ENCODE measurements at regions not wholly inside any gene's neighbourhood (a gene's known extent, or its start where the extent isn't known, plus 50 kb on each side); places are given as distances from the start of the nearest gene placed in this dataset.

DNA sequence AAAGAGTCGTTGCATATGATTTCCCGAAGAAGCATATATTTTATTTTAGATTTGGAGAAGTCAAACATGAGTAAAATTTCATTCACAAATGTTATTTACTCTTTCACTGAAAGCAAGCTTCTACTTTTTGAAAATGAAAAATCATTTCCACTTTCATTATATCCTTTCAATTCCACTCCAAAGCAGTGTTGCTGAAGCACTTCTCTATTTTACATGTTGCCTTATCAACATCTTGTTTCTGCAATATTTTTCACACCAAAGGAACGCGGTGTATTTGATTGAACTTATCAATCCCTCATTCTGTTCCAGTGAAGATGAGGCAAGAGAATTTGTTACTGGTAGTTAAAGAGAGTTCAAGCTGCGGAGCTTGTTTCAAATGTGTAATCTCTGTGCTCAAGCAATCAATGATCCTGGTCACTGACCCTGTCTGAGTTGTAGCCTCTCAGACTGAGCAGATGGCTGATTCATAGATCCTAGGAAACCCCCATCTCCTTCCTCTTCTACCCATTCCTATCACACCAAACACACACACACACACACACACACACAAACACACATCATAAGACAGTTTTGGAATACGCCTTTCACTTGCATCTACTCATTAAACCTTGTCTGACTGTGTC, 236.2 kb upstream of the FLRT2 start:
- ChIA-PET POLR2A (no interaction called here), CTCF (no interaction called here)
- DNase-seq (ENCODE audit: low read depth, low spot score): no peak
- Histone ChIP-seq H3K27ac (ENCODE audit: low read length) (no peak overlapping the region), H3K36me3 (ENCODE audit: control insufficient read depth, insufficient read depth, low read length) (no peaks in the 10 kb centered on the region), H3K9me3 (ENCODE audit: control insufficient read depth, insufficient read depth, low read depth, low read length) (no peaks in the 10 kb centered on the region), H3K4me3 (ENCODE audit: low read depth in 2 of 2, low read length in 2 of 2) (no peak overlapping the region), H3K27me3 (ENCODE audit: control insufficient read depth, insufficient read depth, low read length) (no peaks in the 10 kb centered on the region), H3K4me1 (ENCODE audit: control insufficient read depth, insufficient read depth, low read length) (no peaks in the 10 kb centered on the region)
- no TSS peak for BruUV-seq (replicated peaks)
- ATAC-seq: no peak
- in situ Hi-C loops (cut with HindIII; ENCODE audit: low pct_unique_long_range_greater_than_20kb, low sequenced_read_pairs) (no loop called here), intact Hi-C loops (cut with micrococcal nuclease; ENCODE audit: unreplicated experiment) (no loop called here)
- TF ChIP-seq, protein P1, sequence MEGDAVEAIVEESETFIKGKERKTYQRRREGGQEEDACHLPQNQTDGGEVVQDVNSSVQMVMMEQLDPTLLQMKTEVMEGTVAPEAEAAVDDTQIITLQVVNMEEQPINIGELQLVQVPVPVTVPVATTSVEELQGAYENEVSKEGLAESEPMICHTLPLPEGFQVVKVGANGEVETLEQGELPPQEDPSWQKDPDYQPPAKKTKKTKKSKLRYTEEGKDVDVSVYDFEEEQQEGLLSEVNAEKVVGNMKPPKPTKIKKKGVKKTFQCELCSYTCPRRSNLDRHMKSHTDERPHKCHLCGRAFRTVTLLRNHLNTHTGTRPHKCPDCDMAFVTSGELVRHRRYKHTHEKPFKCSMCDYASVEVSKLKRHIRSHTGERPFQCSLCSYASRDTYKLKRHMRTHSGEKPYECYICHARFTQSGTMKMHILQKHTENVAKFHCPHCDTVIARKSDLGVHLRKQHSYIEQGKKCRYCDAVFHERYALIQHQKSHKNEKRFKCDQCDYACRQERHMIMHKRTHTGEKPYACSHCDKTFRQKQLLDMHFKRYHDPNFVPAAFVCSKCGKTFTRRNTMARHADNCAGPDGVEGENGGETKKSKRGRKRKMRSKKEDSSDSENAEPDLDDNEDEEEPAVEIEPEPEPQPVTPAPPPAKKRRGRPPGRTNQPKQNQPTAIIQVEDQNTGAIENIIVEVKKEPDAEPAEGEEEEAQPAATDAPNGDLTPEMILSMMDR (IDR thresholded peaks at IDR 0.05): no peak
- TF ChIP-seq TCF7L2 (IDR thresholded peaks at IDR 0.05; ENCODE audit: low read depth, low read length) (no peak), SIN3A (IDR thresholded peaks at IDR 0.05; ENCODE audit: borderline replicate concordance, insufficient read depth, low read depth, low read length) (no peak), POLR2AphosphoS5 (IDR thresholded peaks at IDR 0.05; ENCODE audit: low read depth, low read length) (no peak)
- TF ChIP-seq, protein P2, sequence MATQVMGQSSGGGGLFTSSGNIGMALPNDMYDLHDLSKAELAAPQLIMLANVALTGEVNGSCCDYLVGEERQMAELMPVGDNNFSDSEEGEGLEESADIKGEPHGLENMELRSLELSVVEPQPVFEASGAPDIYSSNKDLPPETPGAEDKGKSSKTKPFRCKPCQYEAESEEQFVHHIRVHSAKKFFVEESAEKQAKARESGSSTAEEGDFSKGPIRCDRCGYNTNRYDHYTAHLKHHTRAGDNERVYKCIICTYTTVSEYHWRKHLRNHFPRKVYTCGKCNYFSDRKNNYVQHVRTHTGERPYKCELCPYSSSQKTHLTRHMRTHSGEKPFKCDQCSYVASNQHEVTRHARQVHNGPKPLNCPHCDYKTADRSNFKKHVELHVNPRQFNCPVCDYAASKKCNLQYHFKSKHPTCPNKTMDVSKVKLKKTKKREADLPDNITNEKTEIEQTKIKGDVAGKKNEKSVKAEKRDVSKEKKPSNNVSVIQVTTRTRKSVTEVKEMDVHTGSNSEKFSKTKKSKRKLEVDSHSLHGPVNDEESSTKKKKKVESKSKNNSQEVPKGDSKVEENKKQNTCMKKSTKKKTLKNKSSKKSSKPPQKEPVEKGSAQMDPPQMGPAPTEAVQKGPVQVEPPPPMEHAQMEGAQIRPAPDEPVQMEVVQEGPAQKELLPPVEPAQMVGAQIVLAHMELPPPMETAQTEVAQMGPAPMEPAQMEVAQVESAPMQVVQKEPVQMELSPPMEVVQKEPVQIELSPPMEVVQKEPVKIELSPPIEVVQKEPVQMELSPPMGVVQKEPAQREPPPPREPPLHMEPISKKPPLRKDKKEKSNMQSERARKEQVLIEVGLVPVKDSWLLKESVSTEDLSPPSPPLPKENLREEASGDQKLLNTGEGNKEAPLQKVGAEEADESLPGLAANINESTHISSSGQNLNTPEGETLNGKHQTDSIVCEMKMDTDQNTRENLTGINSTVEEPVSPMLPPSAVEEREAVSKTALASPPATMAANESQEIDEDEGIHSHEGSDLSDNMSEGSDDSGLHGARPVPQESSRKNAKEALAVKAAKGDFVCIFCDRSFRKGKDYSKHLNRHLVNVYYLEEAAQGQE (IDR thresholded peaks at IDR 0.05; ENCODE audit: insufficient read depth in 1 of 2, low read depth in 2 of 2, low read length in 1 of 2): no peak

DNA sequence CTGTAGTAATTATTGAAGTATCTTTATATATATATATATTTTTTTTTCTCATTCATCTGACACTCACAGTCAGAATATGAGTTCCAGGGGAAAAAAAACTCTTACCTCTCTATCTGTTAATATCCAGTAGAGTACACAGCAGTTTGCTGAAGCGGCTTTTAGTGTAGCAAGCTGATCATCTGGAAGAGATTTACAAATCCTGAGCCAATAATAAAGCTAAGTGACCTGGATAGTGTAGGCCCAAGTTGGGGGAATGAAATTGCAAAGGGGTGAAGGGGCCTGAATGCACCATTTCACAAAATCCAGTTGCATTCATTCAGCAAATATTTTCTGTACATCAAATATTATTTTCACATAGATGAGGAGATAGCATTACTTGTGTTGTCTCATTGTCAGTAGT, 234.6 kb upstream of the FLRT2 start:
- BruUV-seq (replicated peaks): no TSS peak
- ChIA-PET CTCF (no interaction called here), POLR2A (no interaction called here)
- intact Hi-C loops (cut with micrococcal nuclease; ENCODE audit: unreplicated experiment): no loop called here
- H3K9me3 ChIP-seq (ENCODE audit: control insufficient read depth, insufficient read depth, low read depth, low read length): no peaks in the 10 kb centered on the region
- no peak overlapping the region for H3K4me3 ChIP-seq (ENCODE audit: low read depth in 2 of 2, low read length in 2 of 2)
- no peak overlapping the region for H3K27ac ChIP-seq (ENCODE audit: low read length)
- DNase-seq (ENCODE audit: low read depth, low spot score) (no peak), ATAC-seq (no peak)
- no peaks in the 10 kb centered on the region for H3K36me3 ChIP-seq (ENCODE audit: control insufficient read depth, insufficient read depth, low read length)
- in situ Hi-C loops (cut with HindIII; ENCODE audit: low pct_unique_long_range_greater_than_20kb, low sequenced_read_pairs): no loop called here
- no peaks in the 10 kb centered on the region for H3K27me3 ChIP-seq (ENCODE audit: control insufficient read depth, insufficient read depth, low read length)
- H3K4me1 ChIP-seq (ENCODE audit: control insufficient read depth, insufficient read depth, low read length): no peaks in the 10 kb centered on the region
- TF ChIP-seq TCF7L2 (IDR thresholded peaks at IDR 0.05; ENCODE audit: low read depth, low read length): no peak
- TF ChIP-seq, protein P1 (IDR thresholded peaks at IDR 0.05): no peak
- TF ChIP-seq SIN3A (IDR thresholded peaks at IDR 0.05; ENCODE audit: borderline replicate concordance, insufficient read depth, low read depth, low read length): no peak
- TF ChIP-seq POLR2AphosphoS5 (IDR thresholded peaks at IDR 0.05; ENCODE audit: low read depth, low read length): no peak
- TF ChIP-seq, protein P2 (IDR thresholded peaks at IDR 0.05; ENCODE audit: insufficient read depth in 1 of 2, low read depth in 2 of 2, low read length in 1 of 2): no peak
